ENCODE measurements at regions not wholly inside any gene's neighbourhood (a gene's known extent, or its start where the extent isn't known, plus 50 kb on each side); places are given as distances from the start of the nearest gene placed in this dataset.

DNA sequence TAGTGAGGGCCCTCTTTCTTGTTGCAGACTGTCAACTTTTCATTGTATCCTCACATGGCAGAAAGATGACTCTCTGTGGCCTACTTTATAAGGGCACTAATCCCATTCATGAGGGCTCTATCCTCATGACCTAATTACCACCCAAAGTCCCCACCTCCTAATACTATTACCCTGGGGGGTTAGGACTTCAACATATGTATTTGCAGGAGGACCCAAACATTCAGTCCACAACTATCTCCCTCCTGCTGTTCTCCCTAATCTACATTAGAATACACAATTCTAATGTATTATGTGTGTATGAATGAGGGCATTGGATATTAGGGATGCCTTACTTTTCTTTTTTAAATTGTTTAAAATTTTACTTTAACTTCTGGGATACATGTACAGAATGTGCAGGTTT lies 246.0 kb upstream of the TANK start:
- TF ChIP-seq, protein P1, sequence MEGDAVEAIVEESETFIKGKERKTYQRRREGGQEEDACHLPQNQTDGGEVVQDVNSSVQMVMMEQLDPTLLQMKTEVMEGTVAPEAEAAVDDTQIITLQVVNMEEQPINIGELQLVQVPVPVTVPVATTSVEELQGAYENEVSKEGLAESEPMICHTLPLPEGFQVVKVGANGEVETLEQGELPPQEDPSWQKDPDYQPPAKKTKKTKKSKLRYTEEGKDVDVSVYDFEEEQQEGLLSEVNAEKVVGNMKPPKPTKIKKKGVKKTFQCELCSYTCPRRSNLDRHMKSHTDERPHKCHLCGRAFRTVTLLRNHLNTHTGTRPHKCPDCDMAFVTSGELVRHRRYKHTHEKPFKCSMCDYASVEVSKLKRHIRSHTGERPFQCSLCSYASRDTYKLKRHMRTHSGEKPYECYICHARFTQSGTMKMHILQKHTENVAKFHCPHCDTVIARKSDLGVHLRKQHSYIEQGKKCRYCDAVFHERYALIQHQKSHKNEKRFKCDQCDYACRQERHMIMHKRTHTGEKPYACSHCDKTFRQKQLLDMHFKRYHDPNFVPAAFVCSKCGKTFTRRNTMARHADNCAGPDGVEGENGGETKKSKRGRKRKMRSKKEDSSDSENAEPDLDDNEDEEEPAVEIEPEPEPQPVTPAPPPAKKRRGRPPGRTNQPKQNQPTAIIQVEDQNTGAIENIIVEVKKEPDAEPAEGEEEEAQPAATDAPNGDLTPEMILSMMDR (IDR thresholded peaks at IDR 0.05; ENCODE audit: insufficient read depth, low read length) = no peak
- TF ChIP-seq SPI1 (IDR thresholded peaks at IDR 0.05; ENCODE audit: borderline replicate concordance, low read depth) = no peak
- TF ChIP-seq, protein P2, sequence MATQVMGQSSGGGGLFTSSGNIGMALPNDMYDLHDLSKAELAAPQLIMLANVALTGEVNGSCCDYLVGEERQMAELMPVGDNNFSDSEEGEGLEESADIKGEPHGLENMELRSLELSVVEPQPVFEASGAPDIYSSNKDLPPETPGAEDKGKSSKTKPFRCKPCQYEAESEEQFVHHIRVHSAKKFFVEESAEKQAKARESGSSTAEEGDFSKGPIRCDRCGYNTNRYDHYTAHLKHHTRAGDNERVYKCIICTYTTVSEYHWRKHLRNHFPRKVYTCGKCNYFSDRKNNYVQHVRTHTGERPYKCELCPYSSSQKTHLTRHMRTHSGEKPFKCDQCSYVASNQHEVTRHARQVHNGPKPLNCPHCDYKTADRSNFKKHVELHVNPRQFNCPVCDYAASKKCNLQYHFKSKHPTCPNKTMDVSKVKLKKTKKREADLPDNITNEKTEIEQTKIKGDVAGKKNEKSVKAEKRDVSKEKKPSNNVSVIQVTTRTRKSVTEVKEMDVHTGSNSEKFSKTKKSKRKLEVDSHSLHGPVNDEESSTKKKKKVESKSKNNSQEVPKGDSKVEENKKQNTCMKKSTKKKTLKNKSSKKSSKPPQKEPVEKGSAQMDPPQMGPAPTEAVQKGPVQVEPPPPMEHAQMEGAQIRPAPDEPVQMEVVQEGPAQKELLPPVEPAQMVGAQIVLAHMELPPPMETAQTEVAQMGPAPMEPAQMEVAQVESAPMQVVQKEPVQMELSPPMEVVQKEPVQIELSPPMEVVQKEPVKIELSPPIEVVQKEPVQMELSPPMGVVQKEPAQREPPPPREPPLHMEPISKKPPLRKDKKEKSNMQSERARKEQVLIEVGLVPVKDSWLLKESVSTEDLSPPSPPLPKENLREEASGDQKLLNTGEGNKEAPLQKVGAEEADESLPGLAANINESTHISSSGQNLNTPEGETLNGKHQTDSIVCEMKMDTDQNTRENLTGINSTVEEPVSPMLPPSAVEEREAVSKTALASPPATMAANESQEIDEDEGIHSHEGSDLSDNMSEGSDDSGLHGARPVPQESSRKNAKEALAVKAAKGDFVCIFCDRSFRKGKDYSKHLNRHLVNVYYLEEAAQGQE (IDR thresholded peaks at IDR 0.05; ENCODE audit: insufficient replicate concordance, low read depth) = no peak
